Activated CD8-positive, alpha-beta memory T cell treated with anti-CD3 and anti-CD28 coated beads, Interleukin-2, amount 10 ng/mL, durations not matched to agents 7 days and 5 days (primary cell): ENCODE measurements at regions not wholly inside any gene's neighbourhood (a gene's known extent, or its start where the extent isn't known, plus 50 kb on each side); places are given as distances from the start of the nearest gene placed in this dataset.

Experiments used
- ATAC-seq: fragments of 150-1000 bp; cut with Tn5 transposase; one replicate; pipeline ENCODE4 v1.10.0; 2021; ENCODE audit warnings: moderate library complexity
- CTCF ChIA-PET: fragments of 350-600 bp; sonication (Branson Sonifier 250); formaldehyde crosslinking; loops from one replicate; lab custom pipeline; 2021; ENCODE audit warnings: antibody characterized with exemption; lab: Charles Lee
- DNase-seq: peaks from one replicate; pipeline ENCODE4 v3.0.0-alpha.2; 2020
- H3K27ac Mint-ChIP-seq: one replicate; pipeline ENCODE4 v1.8.0; 2021; ENCODE audit warnings: mild to moderate bottlenecking, mixed read lengths
- H3K27me3 Mint-ChIP-seq: one replicate; pipeline ENCODE4 v1.8.0; 2021; ENCODE audit warnings: mixed read lengths
- H3K36me3 Mint-ChIP-seq: one replicate; pipeline ENCODE4 v1.8.0; 2021; ENCODE audit warnings: mild to moderate bottlenecking, mixed read lengths
- H3K4me1 Mint-ChIP-seq: one replicate; pipeline ENCODE4 v1.8.0; 2021; ENCODE audit warnings: mixed read lengths
- H3K4me3 Mint-ChIP-seq: one replicate; pipeline ENCODE4 v1.8.0; 2021; ENCODE audit warnings: mild to moderate bottlenecking, moderate library complexity, mixed read lengths
- H3K9me3 Mint-ChIP-seq: one replicate; pipeline ENCODE4 v1.8.0; 2022; ENCODE audit warnings: low read depth, mixed read lengths

DNA sequence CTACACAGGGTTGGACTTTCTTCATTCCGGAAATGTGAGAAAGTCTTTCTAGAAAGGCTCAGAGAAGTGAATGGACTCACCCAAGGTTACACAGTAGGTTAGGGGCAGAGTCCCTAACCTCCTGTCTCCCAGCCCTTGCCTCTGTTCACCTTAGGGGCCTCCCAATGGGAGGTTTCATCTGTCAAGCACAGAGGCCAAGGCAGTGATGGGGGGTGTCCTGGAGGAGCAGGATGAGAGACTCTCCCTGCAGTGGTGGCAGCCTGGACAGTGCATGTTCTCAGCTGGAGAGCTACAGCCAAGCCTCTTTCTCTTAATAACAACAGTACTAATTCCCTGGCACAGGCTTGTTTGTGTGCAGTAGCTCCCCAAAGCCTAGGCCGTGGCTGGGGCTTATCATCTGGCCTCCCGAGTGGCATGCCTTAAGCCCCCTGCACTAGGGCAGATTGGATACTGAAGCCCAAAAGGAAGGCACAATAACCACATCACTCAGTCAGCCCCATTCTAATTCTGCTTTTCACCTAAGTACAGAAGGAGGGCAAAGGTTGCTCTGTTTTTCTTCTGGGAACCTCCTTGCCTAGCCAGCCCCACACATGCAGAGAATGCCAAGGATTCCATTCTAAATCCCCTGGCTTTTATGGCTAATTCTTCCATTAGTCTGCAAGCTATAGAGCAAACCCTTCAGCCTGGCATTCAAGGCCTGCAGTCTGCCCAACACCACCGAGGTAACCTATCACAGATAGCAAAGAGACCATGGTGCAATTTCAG is 50.2 kb upstream of the XPA start:
- H3K27me3 Mint-ChIP-seq, result peaks cover 48% of the 10 kb centered on the region
- CTCF ChIA-PET, result no interaction called here
- H3K4me3 Mint-ChIP-seq, result no peak overlapping the region
- H3K27ac Mint-ChIP-seq, result no peak overlapping the region
- ATAC-seq (no peak), DNase-seq (no peak)
- H3K4me1 Mint-ChIP-seq, result no peaks in the 10 kb centered on the region
- H3K36me3 Mint-ChIP-seq, result no peaks in the 10 kb centered on the region
- no peaks in the 10 kb centered on the region for H3K9me3 Mint-ChIP-seq

- H3K27me3 Mint-ChIP-seq, result peaks cover 40% of the 10 kb centered on the region
- CTCF ChIA-PET, result no interaction called here
Measured at GRCh38 chr9:97748525-97748924, 51.4 kb upstream of the XPA start.

DNA sequence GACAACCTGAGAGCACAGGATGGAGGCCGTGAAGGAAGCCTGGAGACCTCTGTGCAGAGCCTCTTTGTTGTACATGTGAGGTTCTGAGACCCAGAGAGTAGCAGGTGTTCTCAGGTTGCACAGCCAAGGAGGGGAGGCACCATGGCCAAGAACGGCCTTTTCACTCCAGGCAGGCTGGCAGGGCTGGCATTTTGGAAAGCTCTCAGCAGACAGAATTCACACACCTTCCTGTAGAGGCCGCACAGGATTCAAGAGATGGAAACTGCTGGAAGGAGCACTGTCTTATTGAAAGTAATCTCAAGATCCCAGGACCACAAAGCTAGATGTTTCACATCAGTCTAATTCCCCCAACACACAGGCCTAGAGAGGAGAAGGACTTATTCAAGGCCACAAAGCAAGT is 52.8 kb upstream of the XPA start:
- Mint-ChIP-seq H3K4me1 (no peaks in the 10 kb centered on the region), H3K36me3 (no peaks in the 10 kb centered on the region), H3K9me3 (no peaks in the 10 kb centered on the region), H3K4me3 (no peak overlapping the region), H3K27me3 (peaks cover 30% of the 10 kb centered on the region), H3K27ac (no peak overlapping the region)
- CTCF ChIA-PET, result interaction anchor here (1.0 kb wide), 1 partner anchor 13 kb away, joined by 3 read pairs; no protein-coding TSS in a partner anchor
- no peak for ATAC-seq
- DNase-seq, result peak; percentile 14

More at GRCh38 chr9:97748525-97748924, 51.4 kb upstream of the XPA start:
- DNase-seq (no peak), ATAC-seq (no peak)
- H3K27ac Mint-ChIP-seq, result no peak overlapping the region
- no peaks in the 10 kb centered on the region for H3K9me3 Mint-ChIP-seq
- no peak overlapping the region for H3K4me3 Mint-ChIP-seq
- no peaks in the 10 kb centered on the region for H3K36me3 Mint-ChIP-seq
- H3K4me1 Mint-ChIP-seq, result no peaks in the 10 kb centered on the region

- Mint-ChIP-seq H3K9me3 (no peaks in the 10 kb centered on the region), H3K36me3 (no peaks in the 10 kb centered on the region), H3K4me1 (no peaks in the 10 kb centered on the region), H3K4me3 (no peak overlapping the region), H3K27me3 (peaks cover 24% of the 10 kb centered on the region), H3K27ac (no peak overlapping the region)
- no peak for DNase-seq
- ATAC-seq, result no peak
- CTCF ChIA-PET, result interaction anchor here (0.9 kb wide), 1 partner anchor 150 kb away, joined by 4 read pairs; no protein-coding TSS in a partner anchor
Measured at GRCh38 chr9:97751531-97751930, 54.4 kb upstream of the XPA start.

DNA sequence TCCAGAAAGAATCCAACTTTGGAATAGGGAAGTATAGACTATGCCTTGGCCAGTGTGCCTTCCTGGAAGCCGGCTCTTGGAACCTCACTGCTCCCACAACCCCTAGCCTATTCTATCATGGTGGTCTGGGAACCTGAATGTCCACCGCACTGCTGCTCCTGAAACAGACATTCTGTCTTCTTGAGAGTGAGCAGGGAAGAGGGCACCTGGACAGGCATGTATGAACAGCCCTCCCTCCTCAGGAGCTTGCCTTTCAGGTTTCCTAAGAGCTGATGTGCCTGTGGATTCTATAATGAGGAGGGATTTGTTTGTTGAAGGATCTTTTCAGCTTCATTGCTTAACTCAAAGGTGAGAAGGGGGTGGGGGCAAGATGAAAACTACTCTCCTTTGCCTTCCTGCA is 55.1 kb upstream of the XPA start:
- Mint-ChIP-seq H3K9me3 (no peaks in the 10 kb centered on the region), H3K27ac (no peak overlapping the region), H3K27me3 (peaks cover 23% of the 10 kb centered on the region), H3K4me1 (no peaks in the 10 kb centered on the region), H3K36me3 (no peaks in the 10 kb centered on the region), H3K4me3 (no peak overlapping the region)
- DNase-seq (peak; percentile 22), ATAC-seq (no peak)
- CTCF ChIA-PET, result no interaction called here

DNA sequence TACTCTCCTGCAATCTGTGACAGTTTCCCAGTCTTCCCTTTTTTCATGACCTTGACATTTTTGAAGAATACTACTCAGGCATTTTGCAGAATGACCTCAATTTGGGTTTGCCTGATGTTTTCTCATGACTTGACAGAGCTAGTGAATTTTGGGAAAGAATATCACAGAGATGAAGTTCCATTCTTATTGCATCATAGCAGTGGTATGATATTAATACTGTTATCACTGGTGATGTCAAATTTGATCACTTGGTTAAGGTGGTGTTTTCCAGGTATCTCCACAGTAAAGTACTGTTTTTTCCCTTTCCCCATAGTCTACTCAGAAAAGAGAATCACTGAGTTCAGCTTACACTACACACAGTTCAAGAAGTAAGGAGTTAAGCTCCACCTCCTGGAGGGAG is 56.2 kb upstream of the XPA start:
- Mint-ChIP-seq H3K9me3 (no peaks in the 10 kb centered on the region), H3K4me3 (no peak overlapping the region), H3K27me3 (peaks cover 25% of the 10 kb centered on the region), H3K4me1 (no peaks in the 10 kb centered on the region), H3K36me3 (no peaks in the 10 kb centered on the region), H3K27ac (no peak overlapping the region)
- no peak for ATAC-seq
- DNase-seq, result no peak
- CTCF ChIA-PET, result no interaction called here

DNA sequence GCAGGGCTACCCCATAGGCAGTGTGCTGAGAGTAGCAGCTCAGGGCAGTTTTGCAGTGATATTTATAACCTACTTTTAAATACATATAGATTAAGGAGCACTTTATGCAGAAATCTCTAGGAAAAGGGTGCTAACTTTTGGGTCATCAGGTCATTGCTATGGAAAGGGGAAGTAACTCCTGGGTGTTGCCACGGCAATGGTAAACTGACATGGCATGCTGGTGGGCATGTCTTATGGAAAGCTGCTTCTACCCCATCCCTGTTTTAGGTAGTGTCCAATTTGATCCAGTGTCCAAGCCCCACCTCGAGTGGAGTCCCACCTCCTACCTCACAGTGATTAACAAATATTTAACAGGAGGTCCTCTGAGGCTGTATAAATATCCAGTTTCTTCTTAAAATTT is 56.8 kb upstream of the XPA start:
- Mint-ChIP-seq H3K4me1 (no peaks in the 10 kb centered on the region), H3K36me3 (no peaks in the 10 kb centered on the region), H3K9me3 (no peaks in the 10 kb centered on the region), H3K27ac (no peak overlapping the region), H3K27me3 (peaks cover 28% of the 10 kb centered on the region), H3K4me3 (no peak overlapping the region)
- DNase-seq (peak; percentile 8), ATAC-seq (no peak)
- CTCF ChIA-PET, result no interaction called here

DNA sequence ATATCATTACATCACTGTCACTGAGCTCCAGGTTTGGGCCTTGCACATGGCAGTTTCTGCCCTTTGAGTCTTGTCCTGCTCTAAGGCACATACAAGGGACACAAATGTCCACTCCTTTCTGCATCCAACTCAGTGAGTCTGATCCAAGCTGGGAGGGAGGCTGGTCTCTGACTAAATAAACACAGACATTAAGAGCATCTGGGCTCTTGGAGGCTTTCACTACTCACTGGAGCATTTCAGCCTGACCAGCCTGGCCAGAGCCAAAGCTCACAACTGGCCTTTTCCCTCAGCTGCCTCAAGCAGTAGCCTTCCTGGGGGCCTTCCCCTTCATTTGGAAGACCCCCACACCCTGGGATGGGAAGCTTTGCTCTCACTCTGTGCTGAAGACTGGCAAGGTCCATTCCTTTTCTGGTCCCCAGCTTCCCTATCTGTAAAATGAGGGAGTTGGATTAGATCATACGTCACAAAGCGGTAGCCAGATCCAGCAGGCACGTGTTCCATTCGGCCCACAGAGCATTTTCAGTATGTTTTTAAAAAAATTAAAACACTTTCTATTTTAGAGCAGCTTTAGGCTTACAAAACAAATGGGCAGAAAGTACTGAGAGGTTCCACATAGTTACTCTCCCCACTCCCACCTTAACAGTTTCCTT is 58.6 kb upstream of the XPA start:
- CTCF ChIA-PET, result no interaction called here
- Mint-ChIP-seq H3K27ac (no peak overlapping the region), H3K9me3 (no peaks in the 10 kb centered on the region), H3K27me3 (peaks cover 31% of the 10 kb centered on the region), H3K36me3 (no peaks in the 10 kb centered on the region), H3K4me1 (no peaks in the 10 kb centered on the region), H3K4me3 (no peak overlapping the region)
- ATAC-seq (no peak), DNase-seq (no peak)

DNA sequence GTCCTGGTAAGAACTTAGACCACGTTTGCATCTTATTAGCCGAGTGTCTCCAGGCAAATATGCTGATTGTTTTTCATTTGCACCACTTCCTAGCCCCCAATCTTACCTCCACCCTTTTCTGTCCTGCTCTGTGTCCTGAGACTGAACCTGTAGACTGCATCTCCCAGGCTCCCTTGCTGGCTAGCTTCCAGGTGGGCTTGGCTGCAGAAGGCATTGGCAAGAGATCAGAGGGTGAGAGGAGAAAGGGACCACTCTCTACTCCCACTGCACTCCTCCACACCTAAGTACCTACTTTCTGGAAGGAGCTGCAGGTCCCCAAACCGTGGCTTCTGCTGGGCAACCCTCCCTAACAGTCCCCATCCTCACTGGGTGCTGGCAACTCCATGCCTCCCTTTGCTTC is 59.9 kb upstream of the XPA start:
- ATAC-seq, result no peak
- CTCF ChIA-PET, result no interaction called here
- Mint-ChIP-seq H3K27me3 (peaks cover 37% of the 10 kb centered on the region), H3K36me3 (no peaks in the 10 kb centered on the region), H3K4me3 (no peak overlapping the region), H3K9me3 (no peaks in the 10 kb centered on the region), H3K4me1 (no peaks in the 10 kb centered on the region), H3K27ac (no peak overlapping the region)
- DNase-seq, result no peak

- no peak overlapping the region for H3K4me3 Mint-ChIP-seq
- peaks cover 43% of the 10 kb centered on the region for H3K27me3 Mint-ChIP-seq
- H3K4me1 Mint-ChIP-seq, result no peaks in the 10 kb centered on the region
- H3K27ac Mint-ChIP-seq, result no peak overlapping the region
- CTCF ChIA-PET, result no interaction called here
- ATAC-seq (no peak), DNase-seq (no peak)
- H3K36me3 Mint-ChIP-seq, result no peaks in the 10 kb centered on the region
- H3K9me3 Mint-ChIP-seq, result no peaks in the 10 kb centered on the region
Measured at GRCh38 chr9:97758334-97758916, 61.3 kb upstream of the XPA start.

GRCh38 chr9:97759581-97760288 is 62.6 kb upstream of the XPA start:
- Mint-ChIP-seq H3K27me3 (peaks cover 40% of the 10 kb centered on the region), H3K4me3 (no peak overlapping the region), H3K36me3 (no peaks in the 10 kb centered on the region), H3K27ac (no peak overlapping the region), H3K4me1 (no peaks in the 10 kb centered on the region), H3K9me3 (no peaks in the 10 kb centered on the region)
- CTCF ChIA-PET, result interaction anchor here (0.6 kb wide), 1 partner anchor 25 kb away, joined by 3 read pairs; no protein-coding TSS in a partner anchor
- ATAC-seq, result no peak
- DNase-seq, result no peak

DNA sequence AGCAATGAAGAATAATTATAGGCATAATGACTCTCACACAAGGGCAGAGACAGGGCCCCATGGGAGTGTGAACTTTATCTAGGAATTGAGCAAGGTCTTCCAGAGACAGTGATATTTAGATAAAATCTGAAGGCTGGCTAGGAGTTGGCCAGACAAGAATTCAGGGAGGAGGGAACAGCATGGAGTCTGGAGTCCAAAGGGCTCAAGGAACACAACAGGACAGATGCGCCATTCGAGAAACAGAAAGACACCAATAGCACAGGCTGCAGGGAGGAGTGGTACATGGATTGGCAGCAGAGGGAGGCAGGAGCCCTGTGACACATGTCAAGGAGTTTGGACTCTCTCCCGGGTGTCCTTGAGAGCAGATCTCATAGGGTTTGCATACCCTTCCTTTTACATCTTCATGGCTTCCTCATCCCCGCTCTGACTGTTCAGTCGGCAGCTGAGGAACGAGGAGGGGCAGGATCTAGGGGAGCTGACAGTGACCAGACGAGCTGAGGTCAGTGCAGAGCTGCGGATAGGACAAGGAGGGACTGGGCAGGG is 64.0 kb upstream of the XPA start:
- Mint-ChIP-seq H3K36me3 (no peaks in the 10 kb centered on the region), H3K4me3 (no peak overlapping the region), H3K9me3 (no peaks in the 10 kb centered on the region), H3K27ac (no peak overlapping the region), H3K4me1 (no peaks in the 10 kb centered on the region), H3K27me3 (peaks cover 40% of the 10 kb centered on the region)
- ATAC-seq (no peak), DNase-seq (no peak)
- CTCF ChIA-PET, result no interaction called here

DNA sequence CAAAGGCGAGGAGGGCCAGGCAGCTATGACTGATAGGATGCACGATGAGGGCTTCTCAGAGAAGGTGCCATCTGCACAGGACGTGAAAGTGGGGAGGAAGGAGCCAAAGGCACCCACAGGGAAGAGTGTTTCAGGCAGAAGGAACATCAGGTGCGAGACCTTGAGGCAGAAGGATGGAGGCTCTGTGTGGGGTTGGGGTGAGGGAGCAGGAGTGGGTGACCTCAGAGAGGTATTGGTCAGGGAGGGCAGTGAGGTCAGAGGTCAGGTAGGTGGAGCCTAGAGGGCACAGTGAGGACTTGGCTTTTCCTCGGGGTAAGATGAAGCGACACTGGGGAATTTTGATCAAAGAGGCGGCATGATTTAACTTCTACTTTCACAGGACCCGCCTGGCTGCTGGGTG is 64.7 kb upstream of the XPA start:
- Mint-ChIP-seq H3K9me3 (no peaks in the 10 kb centered on the region), H3K36me3 (no peaks in the 10 kb centered on the region), H3K4me1 (no peaks in the 10 kb centered on the region), H3K27me3 (peaks cover 38% of the 10 kb centered on the region), H3K4me3 (no peak overlapping the region), H3K27ac (no peak overlapping the region)
- ATAC-seq (no peak), DNase-seq (no peak)
- CTCF ChIA-PET, result no interaction called here
